ENCODE measurements at regions not wholly inside any gene's neighbourhood (a gene's known extent, or its start where the extent isn't known, plus 50 kb on each side); places are given as distances from the start of the nearest gene placed in this dataset.

DNA sequence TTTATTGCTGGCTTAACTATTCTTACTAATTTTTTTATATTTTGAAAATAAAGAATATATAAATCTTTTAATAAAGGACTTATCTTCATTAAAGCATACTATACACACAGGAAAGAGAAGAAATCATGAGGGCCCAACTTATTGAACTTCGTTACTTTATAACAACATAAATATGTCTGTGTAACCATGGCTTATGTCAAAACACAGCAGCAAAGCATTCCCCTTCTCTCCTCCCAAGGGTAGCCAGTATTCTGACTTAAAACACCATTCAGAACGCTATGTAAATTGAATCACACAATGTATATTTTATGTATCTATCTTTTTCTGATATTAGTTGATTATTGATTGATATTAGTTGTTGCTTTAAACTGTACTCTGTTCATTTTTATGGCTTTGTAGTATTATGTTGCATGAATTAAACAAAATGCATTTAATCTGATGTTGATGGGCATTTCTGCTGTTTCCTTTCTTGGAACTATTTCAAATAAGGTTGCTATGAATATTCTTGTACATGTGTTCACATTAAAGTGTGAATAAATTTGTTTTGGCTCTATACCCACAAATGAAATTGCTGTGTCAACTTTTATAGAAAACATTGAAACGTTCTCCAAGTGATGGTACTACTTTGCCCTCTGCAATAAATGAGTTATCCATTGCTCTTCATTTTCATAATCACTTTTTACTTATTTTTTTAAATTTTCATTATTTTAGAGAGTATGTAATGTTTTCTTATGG, 188.7 kb downstream of the RND3 start:
- TF ChIP-seq, protein P1, sequence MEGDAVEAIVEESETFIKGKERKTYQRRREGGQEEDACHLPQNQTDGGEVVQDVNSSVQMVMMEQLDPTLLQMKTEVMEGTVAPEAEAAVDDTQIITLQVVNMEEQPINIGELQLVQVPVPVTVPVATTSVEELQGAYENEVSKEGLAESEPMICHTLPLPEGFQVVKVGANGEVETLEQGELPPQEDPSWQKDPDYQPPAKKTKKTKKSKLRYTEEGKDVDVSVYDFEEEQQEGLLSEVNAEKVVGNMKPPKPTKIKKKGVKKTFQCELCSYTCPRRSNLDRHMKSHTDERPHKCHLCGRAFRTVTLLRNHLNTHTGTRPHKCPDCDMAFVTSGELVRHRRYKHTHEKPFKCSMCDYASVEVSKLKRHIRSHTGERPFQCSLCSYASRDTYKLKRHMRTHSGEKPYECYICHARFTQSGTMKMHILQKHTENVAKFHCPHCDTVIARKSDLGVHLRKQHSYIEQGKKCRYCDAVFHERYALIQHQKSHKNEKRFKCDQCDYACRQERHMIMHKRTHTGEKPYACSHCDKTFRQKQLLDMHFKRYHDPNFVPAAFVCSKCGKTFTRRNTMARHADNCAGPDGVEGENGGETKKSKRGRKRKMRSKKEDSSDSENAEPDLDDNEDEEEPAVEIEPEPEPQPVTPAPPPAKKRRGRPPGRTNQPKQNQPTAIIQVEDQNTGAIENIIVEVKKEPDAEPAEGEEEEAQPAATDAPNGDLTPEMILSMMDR (IDR thresholded peaks at IDR 0.05) = no peak
- TF ChIP-seq POLR2A (IDR thresholded peaks at IDR 0.05) (no peak), EP300 (IDR thresholded peaks at IDR 0.05) (no peak)
